Stimulated activated CD4-positive, alpha-beta T cell treated with anti-CD3 and anti-CD28 coated beads, TNF-alpha, amount 100 ng/mL, for 48 hours (primary cell): ENCODE measurements at regions not wholly inside any gene's neighbourhood (a gene's known extent, or its start where the extent isn't known, plus 50 kb on each side); places are given as distances from the start of the nearest gene placed in this dataset.
"Not testable (repeated sequence)": the region's sequence is repeated elsewhere in the genome, so short reads cannot be mapped to it uniquely, and the experiment has no call there.

Experiments
- DNase-seq, 3 donors: peaks; one replicate each; pipeline ENCODE4 v3.0.0-alpha.2; 2020; ENCODE audit warnings: low read depth in 3 of 3

- DNase-seq = no peak
Measured at GRCh38 chr6:85961746-85962145, 319.1 kb upstream of the SYNCRIP start.

DNA sequence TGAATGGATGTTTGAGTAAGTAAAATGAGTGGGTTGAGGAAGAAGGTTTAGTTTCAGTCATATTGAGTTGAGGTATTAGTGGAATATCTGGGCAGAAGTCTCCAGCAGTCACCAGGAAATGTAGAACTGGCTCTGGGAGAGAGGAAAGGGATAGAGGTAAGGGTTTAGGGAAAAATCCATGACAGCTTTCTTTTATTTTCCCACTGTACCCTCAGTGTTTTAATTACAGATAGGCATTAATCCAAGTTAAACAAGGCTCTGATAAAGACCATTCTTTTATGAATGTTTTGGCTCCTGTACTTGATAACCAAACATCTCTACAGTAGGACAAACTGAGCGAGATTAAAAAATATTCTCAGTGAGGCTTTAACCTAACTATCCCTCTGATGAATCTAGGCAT lies 318.4 kb upstream of the SYNCRIP start:
- DNase-seq = no peak

- no peak for DNase-seq
Measured at GRCh38 chr6:85948481-85948880, 305.8 kb upstream of the SYNCRIP start.

DNA sequence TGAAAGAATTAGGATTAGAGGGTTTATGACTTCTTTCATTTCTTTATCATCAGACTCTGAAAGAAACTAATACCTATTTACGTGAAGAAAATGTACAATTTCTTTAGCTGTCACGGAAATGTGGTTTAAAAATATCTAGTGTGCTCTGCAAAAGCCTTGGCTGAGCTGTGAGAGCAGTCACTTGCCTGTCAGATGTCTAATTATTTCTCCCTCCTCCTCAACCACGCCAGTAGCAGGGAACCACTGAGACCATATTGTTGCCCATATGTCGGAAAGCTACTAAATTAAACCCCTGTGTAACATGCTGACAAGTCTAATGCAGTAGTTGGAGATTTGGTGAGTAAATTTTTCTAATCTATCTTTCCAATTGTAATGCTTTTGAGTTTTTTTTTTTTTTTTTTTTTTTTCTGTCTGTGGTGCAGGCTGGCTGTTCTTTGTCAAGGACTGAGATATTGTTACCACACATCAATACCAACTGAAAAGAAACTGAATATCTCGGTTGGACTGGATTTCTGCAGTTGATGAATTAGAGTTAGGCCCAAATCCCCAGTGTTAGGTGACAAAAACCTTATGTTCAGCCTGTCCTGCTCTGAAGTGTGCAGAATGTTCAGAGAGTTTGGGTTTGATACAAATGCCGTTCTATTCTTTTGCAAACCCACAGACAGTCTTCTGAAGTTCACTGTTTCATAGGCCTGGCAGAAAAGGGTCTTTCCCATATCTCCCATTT lies 302.9 kb upstream of the SYNCRIP start:
- DNase-seq = no peak

DNA sequence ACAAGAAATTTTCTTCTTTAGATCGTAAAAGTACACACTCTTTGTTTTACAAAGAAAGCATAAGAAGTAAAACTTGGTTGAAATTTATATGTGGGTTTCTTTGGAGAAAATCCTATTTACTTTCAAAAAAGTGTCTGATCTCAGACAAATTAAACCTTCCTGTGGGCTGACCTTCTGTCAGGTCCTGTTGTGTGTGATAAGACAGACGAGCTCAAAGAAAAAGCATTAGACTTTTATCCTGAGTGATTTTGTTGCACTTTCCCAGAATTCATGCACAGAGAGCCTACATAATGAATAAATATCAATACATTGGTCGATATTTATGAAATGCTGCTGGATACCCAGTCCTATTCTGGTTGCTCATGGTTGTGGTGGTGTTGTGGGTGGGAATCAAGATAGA lies 302.1 kb upstream of the SYNCRIP start:
- DNase-seq = no peak

- DNase-seq = no peak
Measured at GRCh38 chr6:85942844-85943243, 300.2 kb upstream of the SYNCRIP start.

DNA sequence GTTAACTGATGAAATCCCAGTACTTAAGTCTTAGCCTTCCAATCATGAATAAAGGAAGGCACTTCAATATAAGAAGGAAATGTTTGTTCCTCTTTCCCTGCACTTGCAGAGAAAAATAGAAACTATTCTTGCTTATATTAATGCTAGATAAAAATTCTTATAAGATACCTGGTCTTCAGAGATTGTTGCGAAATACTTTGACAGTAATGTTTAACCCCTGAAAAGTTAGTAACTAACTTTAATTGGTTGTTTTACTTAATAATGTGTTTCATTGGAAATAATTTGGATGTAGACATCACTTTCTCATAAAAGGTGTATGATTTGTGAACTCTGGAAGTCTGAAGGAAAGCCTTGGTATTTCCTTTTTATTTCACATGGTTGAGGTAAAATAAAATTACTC lies 294.2 kb upstream of the SYNCRIP start:
- no peak for DNase-seq

GRCh38 chr6:85923013-85923430 lies 280.3 kb upstream of the SYNCRIP start:
- DNase-seq = peak in 1 of 3 donors; percentile 6

DNA sequence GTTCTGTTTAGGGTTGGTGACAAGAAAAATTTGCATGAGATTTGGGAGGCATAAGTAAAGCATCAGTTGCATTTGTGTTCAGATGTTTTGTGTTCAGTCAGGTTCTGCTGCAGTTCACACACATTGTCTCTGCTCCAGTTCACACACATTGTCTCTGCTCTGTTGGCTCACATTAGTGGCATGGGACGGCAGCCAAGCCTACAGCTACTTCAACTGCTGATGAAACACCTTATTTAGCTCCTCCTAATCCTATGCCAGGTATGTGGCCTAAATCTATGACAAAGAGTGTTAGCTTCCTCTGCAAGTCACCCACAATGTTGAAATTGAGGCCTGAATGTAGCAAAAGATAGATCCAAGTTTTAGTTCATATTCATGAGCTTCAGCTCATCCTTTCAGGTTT lies 278.1 kb upstream of the SYNCRIP start:
- no peak for DNase-seq

DNA sequence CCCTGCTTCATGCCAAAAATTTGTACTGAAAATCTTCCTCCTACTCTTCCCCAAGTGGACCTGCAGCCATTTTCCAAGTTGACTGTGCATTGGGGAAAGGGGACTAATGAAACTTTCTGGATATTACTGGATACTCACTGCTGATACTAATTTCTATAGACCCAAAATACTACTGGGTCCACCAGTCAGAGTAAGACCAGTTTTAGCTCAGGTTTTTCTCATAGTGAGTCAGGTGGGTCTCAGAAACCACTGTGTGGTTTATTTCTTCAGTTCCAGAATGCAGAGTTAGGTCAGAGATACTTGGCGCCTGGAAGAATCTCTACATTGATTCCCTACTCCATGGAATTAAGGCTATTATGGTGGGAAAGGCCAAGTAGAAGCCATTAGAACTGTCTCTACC lies 274.8 kb upstream of the SYNCRIP start:
- DNase-seq = no peak

GRCh38 chr6:85913001-85913400 lies 270.3 kb upstream of the SYNCRIP start:
- no peak for DNase-seq

DNA sequence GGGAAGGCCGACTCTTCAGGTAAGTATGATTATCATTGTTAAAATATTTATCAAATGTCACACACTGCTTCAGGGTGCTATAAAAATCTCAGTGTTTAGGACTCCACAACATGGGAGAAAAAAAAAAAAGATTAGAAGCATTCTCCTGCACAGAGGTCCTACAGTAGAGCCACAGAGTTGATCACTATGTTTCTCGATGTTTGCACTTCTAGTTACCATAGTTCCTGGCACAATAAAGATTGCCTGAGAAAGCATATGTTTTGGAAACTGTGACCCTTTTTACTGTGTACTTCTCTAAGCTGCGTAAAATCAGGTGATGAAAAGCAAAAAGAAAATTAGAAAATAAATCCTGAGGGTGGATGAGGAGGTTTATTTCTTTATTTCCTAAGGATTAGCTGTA lies 269.9 kb upstream of the SYNCRIP start:
- no peak for DNase-seq

DNA sequence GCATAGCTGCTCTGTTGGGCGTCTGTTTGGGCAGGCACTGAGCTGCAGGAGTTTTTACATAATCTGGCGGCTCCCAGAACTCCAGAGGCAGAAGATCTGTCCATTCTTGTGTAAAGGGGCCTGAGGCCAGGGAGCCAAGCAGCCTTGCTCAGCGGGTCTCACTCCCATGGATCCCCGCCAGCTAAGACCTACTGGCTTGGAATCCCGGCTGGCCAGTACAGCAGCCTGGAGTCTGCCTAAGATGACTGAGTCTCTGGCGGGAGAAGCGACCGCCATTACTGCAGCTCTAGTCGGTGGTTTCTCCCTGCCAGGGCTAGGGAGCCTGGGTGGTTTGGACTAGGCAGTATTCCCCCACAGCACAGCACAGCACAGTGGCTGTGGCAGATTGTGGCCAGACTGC lies 268.4 kb upstream of the SYNCRIP start:
- DNase-seq = no peak

- not testable (repeated sequence) for DNase-seq
Measured at GRCh38 chr6:85908120-85908519, 265.4 kb upstream of the SYNCRIP start.

DNA sequence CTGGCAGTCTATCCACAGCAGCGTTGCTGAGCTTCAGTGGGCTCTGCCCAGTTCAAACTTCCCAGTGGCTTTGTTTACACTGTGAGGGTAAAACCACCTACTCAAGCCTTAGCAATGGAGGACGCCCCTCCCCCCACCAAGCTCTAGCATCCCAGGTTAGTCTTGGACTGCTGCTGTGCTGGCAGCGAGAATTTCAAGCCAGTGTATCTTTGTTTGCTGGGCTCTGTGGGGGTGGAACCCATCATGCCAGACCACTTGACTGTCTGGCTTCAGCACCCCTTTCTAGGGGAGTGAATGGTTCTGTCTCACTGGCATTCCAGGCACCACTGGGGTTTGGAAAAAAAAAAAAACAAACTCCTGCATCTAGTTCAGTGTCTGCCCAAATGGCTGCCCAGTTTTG lies 249.7 kb upstream of the SYNCRIP start:
- no peak for DNase-seq

DNA sequence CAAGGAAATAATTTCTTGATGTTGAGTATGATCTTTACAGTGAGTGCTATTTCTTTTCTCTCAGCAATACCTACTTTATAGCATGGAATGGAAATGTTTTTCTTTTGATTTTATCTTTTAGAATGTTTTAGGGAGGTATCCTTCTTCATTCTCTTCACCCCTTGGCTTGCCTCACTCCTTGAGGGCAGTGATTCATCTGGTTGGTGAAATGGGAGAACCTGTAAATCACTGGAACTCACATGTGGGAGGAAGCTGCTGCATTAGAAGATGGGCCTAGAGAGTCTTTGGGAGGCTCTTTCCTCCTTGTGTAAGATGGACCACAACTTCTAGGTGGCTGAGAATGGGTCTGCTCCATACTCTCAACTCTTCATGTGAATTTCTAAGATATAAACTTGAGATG lies 244.8 kb upstream of the SYNCRIP start:
- no peak for DNase-seq

DNA sequence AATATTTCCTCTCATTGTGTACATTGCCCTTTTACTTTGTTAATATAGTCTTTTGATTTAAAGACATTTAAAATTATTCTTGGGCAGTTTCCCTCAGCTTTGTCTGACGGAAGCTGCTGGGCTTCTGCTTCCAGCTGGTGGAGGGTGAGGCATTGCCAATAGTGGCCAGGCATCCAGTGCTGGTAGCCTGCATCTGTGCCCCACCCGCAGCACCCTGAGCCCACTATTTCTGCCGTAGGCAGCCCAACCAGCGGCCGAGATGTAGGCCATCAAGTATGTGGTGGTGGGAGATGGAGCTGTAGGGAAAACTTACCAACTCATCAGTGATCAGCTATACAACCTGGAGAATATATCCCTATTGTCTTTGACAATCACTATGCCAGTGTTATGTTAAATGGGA lies 226.0 kb upstream of the SYNCRIP start:
- no peak for DNase-seq

GRCh38 chr6:85867595-85867994 lies 224.9 kb upstream of the SYNCRIP start:
- DNase-seq = no peak

GRCh38 chr6:85866758-85867401 lies 224.2 kb upstream of the SYNCRIP start:
- DNase-seq = no peak

GRCh38 chr6:85866370-85866730 lies 223.7 kb upstream of the SYNCRIP start:
- no peak for DNase-seq

DNA sequence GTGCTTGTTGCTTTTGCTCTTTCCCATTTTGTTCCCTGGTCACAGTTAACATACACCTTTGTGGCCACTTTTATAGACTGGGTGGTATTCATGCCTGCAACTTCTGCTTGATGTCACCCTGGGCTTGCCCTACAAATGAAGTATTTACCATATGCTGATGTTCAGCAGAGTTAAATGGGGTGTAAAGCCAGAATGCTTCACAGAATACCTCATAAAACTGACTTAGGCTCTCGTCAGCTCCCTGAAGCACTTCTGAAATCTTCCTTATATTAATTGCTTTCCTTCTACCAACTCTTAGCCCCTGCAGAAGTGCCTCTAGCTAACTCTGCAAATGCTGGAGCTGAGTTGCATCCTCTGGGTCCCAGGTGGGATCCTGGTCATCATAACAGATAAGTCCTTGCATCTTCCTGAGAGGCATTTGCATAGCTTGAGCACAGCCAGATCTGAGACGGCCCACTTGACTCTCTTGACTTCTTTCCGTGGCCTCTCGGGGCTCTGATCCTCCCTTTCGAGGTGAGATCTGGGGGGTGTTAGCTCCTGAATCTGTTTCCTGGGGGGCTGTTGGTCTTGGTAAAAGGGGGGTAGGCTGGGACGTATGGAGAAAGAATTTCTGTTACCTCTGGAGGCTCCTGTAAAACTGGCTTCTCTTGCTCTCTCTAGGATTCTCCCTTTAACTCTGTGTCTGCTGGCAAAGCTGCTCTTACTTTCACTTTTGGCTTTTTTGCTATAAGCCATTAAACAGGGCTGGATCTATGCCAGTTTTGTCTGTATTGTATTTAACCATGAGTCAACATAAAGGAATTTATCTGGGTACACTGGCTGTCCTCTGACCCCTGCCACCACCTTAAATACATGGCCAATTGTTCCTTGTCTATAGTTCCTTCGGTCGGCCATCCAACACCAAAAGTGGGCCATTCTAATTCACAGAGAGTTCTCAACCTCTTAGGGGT lies 223.0 kb upstream of the SYNCRIP start:
- no peak for DNase-seq
